K562 (cell line): ENCODE measurements at regions not wholly inside any gene's neighbourhood (a gene's known extent, or its start where the extent isn't known, plus 50 kb on each side); places are given as distances from the start of the nearest gene placed in this dataset.

ENCODE experiments used
- ATAC-seq: fragments of 200-7000 bp; cut with Tn5 transposase; 3 replicates; pipeline ENCODE4 v1.9.1; 2020; ENCODE audit warnings: moderate library complexity
- BruUV-seq: library from RNA; stranded (reverse); fragments of 400-500 nt; replicated peaks from 2 replicates; lab custom pipeline; 2021; lab: Mats Ljungman, UMichigan
- CTCF ChIA-PET: fragments of 300-600 bp; formaldehyde crosslinking; extraction: SDS; loops from one replicate; lab custom pipeline; 2021; ENCODE audit warnings: low intra/inter-chr PET ratio; lab: Yijun Ruan, JAX
- POLR2A ChIA-PET: fragments of 300-600, 350-650 bp; sonication (Branson Sonifier 250); formaldehyde crosslinking; extraction: SDS; loops from one replicate; lab custom pipeline; 2021; ENCODE audit warnings: antibody characterized with exemption, inconsistent platforms; lab: Yijun Ruan, JAX
- DNase-seq, 4 experiments: peaks; one replicate each; pipeline versions ENCODE4 v3.0.0 to v3.0.0-alpha.2; 2011 to 2018; ENCODE audit warnings: low spot score in 3 of 4, mixed read lengths in 3 of 4; ENCODE audit errors: extremely low read depth in 1 of 4
- FAIRE-seq: peaks from 2 replicates; lab custom pipeline; 2011; peaks lifted over from hg19 to GRCh38; lab: Jason Lieb, UNC
- H2AFZ ChIP-seq: 2 replicates; pipeline ENCODE4 v1.6.0; 2011; ENCODE audit warnings: low read depth, low read length, control low read depth, inconsistent platforms
- H3K27ac ChIP-seq: fragments of 200-600 bp; 3 replicates; pipeline ENCODE4 v1.8.0; 2011; ENCODE audit warnings: low read depth, mild to moderate bottlenecking, control low read depth, inconsistent platforms, low read length, moderate library complexity, mixed read lengths; ENCODE audit errors: extremely low read depth
- H3K27me3 ChIP-seq, 2 experiments: fragments of 300-600 bp in 1 of 2; 2 replicates in 1 of 2; 3 replicates in 1 of 2; pipeline versions ENCODE4 v1.6.0 to v1.8.0; 2011; ENCODE audit warnings: inconsistent platforms in 2 of 2, low read length in 2 of 2, mild to moderate bottlenecking in 1 of 2, mixed read lengths in 1 of 2, moderate library complexity in 1 of 2; ENCODE audit not compliant: control insufficient read depth in 2 of 2, insufficient read depth in 2 of 2
- H3K36me3 ChIP-seq: fragments of 300-600 bp; 3 replicates; pipeline ENCODE4 v1.8.0; 2011; ENCODE audit warnings: mild to moderate bottlenecking, low read length, inconsistent platforms; ENCODE audit not compliant: control insufficient read depth, insufficient read depth
- H3K4me1 ChIP-seq, 2 experiments: fragments of 200-600 bp in 1 of 2; replicated peaks in 1 of 2; 2 replicates in 1 of 2; 3 replicates in 1 of 2; pipeline versions ENCODE4 v1.5.1 to v1.8.0; 2011; ENCODE audit warnings: inconsistent platforms in 2 of 2, low read length in 2 of 2, mild to moderate bottlenecking in 1 of 2, mixed read lengths in 1 of 2, moderate library complexity in 1 of 2; ENCODE audit not compliant: control insufficient read depth in 2 of 2, insufficient read depth in 2 of 2
- H3K4me2 ChIP-seq: 2 replicates; pipeline ENCODE4 v1.6.1; 2011; ENCODE audit warnings: low read length, control low read depth, inconsistent platforms, mixed read lengths; ENCODE audit not compliant: insufficient read depth
- H3K4me3 ChIP-seq: fragments of 200-600 bp; sonication (generic), shearing (Covaris generic); 2 replicates; pipeline ENCODE4 v1.5.1; 2016; ENCODE audit warnings: control low read depth, inconsistent platforms
- H3K79me2 ChIP-seq: fragments of 200-600 bp; 3 replicates; pipeline ENCODE4 v1.8.0; 2011; ENCODE audit warnings: low read length, inconsistent platforms; ENCODE audit not compliant: control insufficient read depth, insufficient read depth
- H3K9ac ChIP-seq, 2 experiments: 2 replicates each; pipeline versions ENCODE4 v1.6.0 to v1.6.1; 2011; ENCODE audit warnings: low read depth in 2 of 2, low read length in 2 of 2, control low read depth in 1 of 2, inconsistent platforms in 1 of 2, mild to moderate bottlenecking in 1 of 2, mixed read lengths in 1 of 2; ENCODE audit not compliant: insufficient read depth in 1 of 2
- H3K9me1 ChIP-seq: one replicate; pipeline ENCODE4 v1.6.0; 2011; ENCODE audit warnings: inconsistent platforms, mild to moderate bottlenecking, low read length, moderate library complexity; ENCODE audit not compliant: control insufficient read depth, insufficient read depth
- H3K9me3 ChIP-seq: replicated peaks from 2 replicates; pipeline ENCODE4 v1.5.1; 2011; ENCODE audit warnings: low read depth, low read length, inconsistent platforms; ENCODE audit not compliant: control insufficient read depth, insufficient read depth
- H4K20me1 ChIP-seq: replicated peaks from 2 replicates; pipeline ENCODE4 v1.6.1; 2011; ENCODE audit warnings: low read length, inconsistent platforms, mixed read lengths; ENCODE audit not compliant: control insufficient read depth, insufficient read depth
- AFF4 ChIP-seq: sonication (generic); formaldehyde crosslinking; IDR thresholded peaks from 2 replicates; pipeline ENCODE4 v1.8.0; 2023; ENCODE audit warnings: mild to moderate bottlenecking, missing genetic modification reagents
- BMI1 ChIP-seq: fragments of 150-350 bp; IDR thresholded peaks from 2 replicates; pipeline ENCODE4 v1.6.1; 2014; ENCODE audit warnings: low read length
- CREB1 ChIP-seq, 2 experiments: sonication (generic) in 1 of 2; formaldehyde crosslinking in 1 of 2; IDR thresholded peaks; 2 replicates each; pipeline versions ENCODE4 v1.6.1 to v1.8.0; 2012 to 2022; ENCODE audit warnings: inconsistent platforms in 1 of 2, mild to moderate bottlenecking in 1 of 2, missing genetic modification reagents in 1 of 2, moderate library complexity in 1 of 2
- KDM1A ChIP-seq, 2 experiments: fragments of 450-650 bp; IDR thresholded peaks; 2 replicates each; pipeline ENCODE4 v1.6.1; 2016; ENCODE audit warnings: mild to moderate bottlenecking in 2 of 2
- ZNF197 ChIP-seq: fragments of 200-800 bp; sonication (Bioruptor generic); IDR thresholded peaks from 2 replicates; pipeline ENCODE4 v1.6.1; 2016; ENCODE audit warnings: low read depth, missing genetic modification characterization, missing compliant biosample characterization
- ZNF212 ChIP-seq: fragments of 450-650 bp; formaldehyde crosslinking; IDR thresholded peaks from 2 replicates; pipeline ENCODE4 v1.4.0; 2020; ENCODE audit warnings: mild to moderate bottlenecking
- ZNF551 ChIP-seq: fragments of 250-450 bp; sonication (Bioruptor Pico); IDR thresholded peaks from 2 replicates; pipeline ENCODE4 v1.5.0; 2021; ENCODE audit warnings: mild to moderate bottlenecking, moderate library complexity
- WGBS: fragments of 100-300 bp; shearing (Covaris generic); methylation state at CpG from one replicate; pipeline ENCODE4 v1.1.6; 2016; ENCODE audit warnings: low coverage, mixed read lengths; ENCODE audit not compliant: insufficient coverage; ENCODE audit errors: missing lambda C conversion rate; 5-methylcytosine and 5-hydroxymethylcytosine counted together
- in situ Hi-C: fragments of 300-500 bp; cut with MboI; formaldehyde crosslinking; loops from 4 replicates; pipeline ENCODE4 v1.15.0; 2018; ENCODE audit warnings: inconsistent platforms, mixed read lengths
- intact Hi-C: fragments of 100-400 bp; cut with micrococcal nuclease; formaldehyde crosslinking; loops from 2 replicates; pipeline ENCODE4 v1.14.2; 2022
- TF ChIP-seq, protein P1 (sequence below), 2 experiments: fragments of 450-650 bp in 1 of 2; sonication (generic) in 1 of 2; formaldehyde crosslinking; conservative IDR thresholded peaks; 2 replicates each; pipeline versions ENCODE4 v1.4.0 to v1.8.1; 2020 to 2022; ENCODE audit warnings: mild to moderate bottlenecking in 1 of 2, missing genetic modification reagents in 1 of 2
- TF ChIP-seq, protein P2 (sequence below): sonication (generic); formaldehyde crosslinking; IDR thresholded peaks from 2 replicates; pipeline ENCODE4 v1.8.0; 2022; ENCODE audit warnings: missing genetic modification reagents, mild to moderate bottlenecking, borderline replicate concordance

DNA sequence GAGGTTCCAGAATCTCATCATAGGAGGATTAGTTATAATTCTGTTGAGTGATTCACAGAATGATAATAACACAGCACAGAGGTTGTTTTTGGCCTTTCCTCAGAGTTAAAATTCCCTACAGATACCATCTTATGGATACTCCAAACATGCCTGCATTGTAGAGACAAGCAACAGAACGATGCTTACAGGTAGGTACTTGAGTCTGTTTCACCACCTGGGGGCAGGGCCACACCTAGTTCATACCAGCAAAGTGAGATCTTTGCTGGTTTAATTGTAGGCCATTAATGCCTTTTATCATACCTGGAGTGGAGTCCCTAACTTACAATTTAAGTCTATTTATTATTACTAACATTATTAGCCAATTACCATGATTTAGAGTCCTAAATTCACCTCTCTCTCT is 416.5 kb upstream of the TLE4 start:
- H3K9me3 ChIP-seq: no peaks in the 10 kb centered on the region
- in situ Hi-C loops (no loop called here), intact Hi-C loops (no loop called here)
- TF ChIP-seq AFF4 (CRISPR knock-in tag): no peak
- no peak for TF ChIP-seq ZNF212
- no peak overlapping the region for H3K4me2 ChIP-seq
- H3K36me3 ChIP-seq: no peaks in the 10 kb centered on the region
- H3K4me3 ChIP-seq: no peak overlapping the region
- H3K27me3 ChIP-seq: no peaks in the 10 kb centered on the region
- DNase-seq (no peak), FAIRE-seq (no peak), ATAC-seq (no peak)
- POLR2A ChIA-PET: no interaction called here
- no peak overlapping the region for H2AFZ ChIP-seq
- CTCF ChIA-PET: no interaction called here
- H3K79me2 ChIP-seq: no peaks in the 10 kb centered on the region
- no TSS peak for BruUV-seq
- H3K4me1 ChIP-seq: no peaks in the 10 kb centered on the region
- H3K9ac ChIP-seq: no peak overlapping the region
- 0% methylated on average over 1 of the region's 1 CpG for WGBS
- H3K9me1 ChIP-seq: no peaks in the 10 kb centered on the region
- no peaks in the 10 kb centered on the region for H4K20me1 ChIP-seq
- no peak overlapping the region for H3K27ac ChIP-seq

- H4K20me1 ChIP-seq: no peaks in the 10 kb centered on the region
- CTCF ChIA-PET: no interaction called here
- no peak overlapping the region for H2AFZ ChIP-seq
- BruUV-seq: no TSS peak
- no peaks in the 10 kb centered on the region for H3K4me1 ChIP-seq
- POLR2A ChIA-PET: no interaction called here
- ATAC-seq: no peak
- no peaks in the 10 kb centered on the region for H3K27me3 ChIP-seq
- no peak overlapping the region for H3K9ac ChIP-seq
- in situ Hi-C loops (no loop called here), intact Hi-C loops (no loop called here)
- H3K27ac ChIP-seq: no peak overlapping the region
- H3K79me2 ChIP-seq: no peaks in the 10 kb centered on the region
- no peak for DNase-seq
- no peaks in the 10 kb centered on the region for H3K9me3 ChIP-seq
- no peaks in the 10 kb centered on the region for H3K9me1 ChIP-seq
- H3K4me2 ChIP-seq: no peak overlapping the region
- FAIRE-seq: no peak
- no peak overlapping the region for H3K4me3 ChIP-seq
- no peaks in the 10 kb centered on the region for H3K36me3 ChIP-seq
- 0% methylated on average over 1 of the region's 2 CpGs for WGBS
- no peak for TF ChIP-seq ZNF551 (CRISPR knock-in tag)
- no peak for TF ChIP-seq ZNF197 (CRISPR knock-in tag)
- no peak for TF ChIP-seq BMI1
- TF ChIP-seq, protein P1, sequence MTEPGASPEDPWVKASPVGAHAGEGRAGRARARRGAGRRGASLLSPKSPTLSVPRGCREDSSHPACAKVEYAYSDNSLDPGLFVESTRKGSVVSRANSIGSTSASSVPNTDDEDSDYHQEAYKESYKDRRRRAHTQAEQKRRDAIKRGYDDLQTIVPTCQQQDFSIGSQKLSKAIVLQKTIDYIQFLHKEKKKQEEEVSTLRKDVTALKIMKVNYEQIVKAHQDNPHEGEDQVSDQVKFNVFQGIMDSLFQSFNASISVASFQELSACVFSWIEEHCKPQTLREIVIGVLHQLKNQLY (CRISPR knock-in tag; conservative IDR thresholded peaks at IDR 0.05): no peak
- TF ChIP-seq, protein P2, sequence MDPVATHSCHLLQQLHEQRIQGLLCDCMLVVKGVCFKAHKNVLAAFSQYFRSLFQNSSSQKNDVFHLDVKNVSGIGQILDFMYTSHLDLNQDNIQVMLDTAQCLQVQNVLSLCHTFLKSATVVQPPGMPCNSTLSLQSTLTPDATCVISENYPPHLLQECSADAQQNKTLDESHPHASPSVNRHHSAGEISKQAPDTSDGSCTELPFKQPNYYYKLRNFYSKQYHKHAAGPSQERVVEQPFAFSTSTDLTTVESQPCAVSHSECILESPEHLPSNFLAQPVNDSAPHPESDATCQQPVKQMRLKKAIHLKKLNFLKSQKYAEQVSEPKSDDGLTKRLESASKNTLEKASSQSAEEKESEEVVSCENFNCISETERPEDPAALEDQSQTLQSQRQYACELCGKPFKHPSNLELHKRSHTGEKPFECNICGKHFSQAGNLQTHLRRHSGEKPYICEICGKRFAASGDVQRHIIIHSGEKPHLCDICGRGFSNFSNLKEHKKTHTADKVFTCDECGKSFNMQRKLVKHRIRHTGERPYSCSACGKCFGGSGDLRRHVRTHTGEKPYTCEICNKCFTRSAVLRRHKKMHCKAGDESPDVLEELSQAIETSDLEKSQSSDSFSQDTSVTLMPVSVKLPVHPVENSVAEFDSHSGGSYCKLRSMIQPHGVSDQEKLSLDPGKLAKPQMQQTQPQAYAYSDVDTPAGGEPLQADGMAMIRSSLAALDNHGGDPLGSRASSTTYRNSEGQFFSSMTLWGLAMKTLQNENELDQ (CRISPR knock-in tag): no peak
- TF ChIP-seq KDM1A (IDR thresholded peaks at IDR 0.05): no peak
- no peak for TF ChIP-seq CREB1 (IDR thresholded peaks at IDR 0.05)
- TF ChIP-seq CREB1 (CRISPR knock-in tag; IDR thresholded peaks at IDR 0.05): no peak
Measured at GRCh38 chr9:79163544-79163943, 408.2 kb upstream of the TLE4 start.
